ENCODE measurements at regions not wholly inside any gene's neighbourhood (a gene's known extent, or its start where the extent isn't known, plus 50 kb on each side); places are given as distances from the start of the nearest gene placed in this dataset.

- no peak for TF ChIP-seq POLR2A (IDR thresholded peaks at IDR 0.05)
- TF ChIP-seq CTCF (IDR thresholded peaks at IDR 0.05) = no peak
- no peak for TF ChIP-seq POLR2AphosphoS5 (IDR thresholded peaks at IDR 0.05)
- TF ChIP-seq EP300 (IDR thresholded peaks at IDR 0.05) = no peak
These were observed 127.6 kb downstream of the XCL2 start for GRCh38 chr1:168416220-168416619.
